ENCODE measurements at regions not wholly inside any gene's neighbourhood (a gene's known extent, or its start where the extent isn't known, plus 50 kb on each side); places are given as distances from the start of the nearest gene placed in this dataset.
"Not testable (repeated sequence)": the region's sequence is repeated elsewhere in the genome, so short reads cannot be mapped to it uniquely, and the experiment has no call there.

DNA sequence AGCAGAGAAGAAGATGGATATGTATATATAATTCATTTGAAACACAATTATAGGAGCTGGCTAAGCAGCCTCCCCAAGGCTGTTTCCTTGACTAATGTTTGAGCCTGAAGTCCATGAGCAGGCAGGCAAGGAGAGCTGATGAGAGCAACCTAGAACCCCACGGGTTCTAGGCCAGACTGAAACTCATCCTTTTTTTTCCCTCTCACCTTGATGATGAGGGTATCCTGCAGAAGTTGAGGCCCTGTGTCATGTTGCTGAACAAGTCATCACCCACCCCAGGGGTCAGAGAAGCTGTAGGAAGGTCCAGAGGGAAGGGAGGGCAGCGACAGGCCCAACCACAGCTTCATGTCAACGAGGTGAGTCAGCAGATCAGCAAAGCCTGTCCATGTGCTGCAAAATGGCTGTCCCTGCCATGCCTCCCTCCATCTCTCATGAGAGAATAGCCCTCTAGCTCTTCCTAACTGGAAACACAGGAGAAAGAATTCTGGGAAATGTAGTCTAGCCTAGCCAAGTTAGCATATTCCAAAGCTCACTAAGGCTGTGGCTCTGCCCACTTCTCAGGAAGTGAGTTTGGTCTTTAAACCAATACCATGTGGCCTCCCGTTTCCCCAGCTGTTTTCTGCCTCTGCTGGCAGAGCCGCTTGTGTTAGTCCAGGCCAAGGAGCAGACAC is 91.3 kb upstream of the DTNBP1 start:
- peak; percentile 84 for DNase-seq

DNA sequence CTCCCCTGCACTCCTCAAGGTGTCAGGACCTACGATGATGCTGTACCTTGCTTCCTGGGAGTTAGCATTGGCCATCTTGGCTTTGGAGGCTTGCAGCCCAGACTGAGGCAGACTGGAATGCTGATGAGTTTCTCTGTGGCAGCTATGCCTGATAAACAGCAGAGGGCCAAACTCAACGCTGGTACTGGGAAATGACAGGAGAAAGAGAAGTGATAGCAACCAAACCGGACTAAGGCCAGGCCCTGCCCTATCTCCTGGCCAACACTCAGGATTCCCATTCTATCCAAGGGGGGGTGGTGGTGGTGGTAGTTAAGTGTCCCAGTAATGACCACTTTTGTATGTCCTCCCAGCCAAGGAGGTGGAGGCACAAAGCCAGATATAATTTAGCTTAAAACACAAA is 90.0 kb upstream of the DTNBP1 start:
- peak; percentile 14 for DNase-seq

DNA sequence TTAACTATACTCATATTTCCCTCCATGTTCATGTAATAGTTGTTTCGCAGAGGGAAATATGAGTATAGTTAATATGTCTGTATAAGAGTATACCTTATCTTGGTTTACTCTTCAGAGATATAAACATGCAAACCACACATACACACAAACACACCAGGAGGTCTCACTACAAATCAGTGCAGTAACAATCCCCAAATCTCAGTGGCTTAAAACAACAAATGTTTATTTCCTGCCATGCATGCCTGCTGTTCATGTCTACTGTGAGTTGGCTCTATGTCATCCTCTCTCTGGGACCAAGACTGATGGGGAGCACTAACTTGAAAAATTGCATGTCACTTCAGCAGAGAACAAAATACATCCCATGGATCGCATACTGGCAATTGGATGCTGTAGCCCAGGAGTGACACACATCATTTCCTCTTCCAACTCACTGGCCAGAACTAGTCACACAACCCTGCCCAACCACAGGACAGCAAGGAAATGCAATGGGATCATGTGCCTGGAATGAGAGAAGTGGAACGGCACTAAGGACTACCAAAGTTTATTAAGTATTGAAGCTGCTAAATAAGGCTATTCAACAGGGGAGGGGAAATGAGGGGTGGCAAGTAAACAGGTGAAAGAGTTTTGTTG is 89.0 kb upstream of the DTNBP1 start:
- DNase-seq, result no peak

DNA sequence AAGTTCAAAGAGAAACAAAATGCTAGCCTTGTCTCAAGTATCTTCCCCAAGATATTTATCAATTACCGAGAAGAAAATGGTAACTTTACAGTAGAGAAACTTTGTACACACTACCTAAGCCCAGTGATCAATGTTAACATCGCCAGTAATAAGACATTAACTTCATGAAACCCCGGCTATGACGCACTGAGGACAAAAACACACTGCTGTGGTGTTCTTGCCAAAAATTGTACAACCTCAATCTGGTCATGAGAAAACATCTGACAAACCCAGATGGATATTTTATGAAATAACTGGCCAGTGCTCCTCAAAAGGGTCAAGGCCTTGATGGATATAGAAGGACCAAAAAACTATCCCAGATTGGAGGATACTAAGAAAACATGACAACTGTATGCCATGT is 85.5 kb upstream of the DTNBP1 start:
- no peak for DNase-seq

DNA sequence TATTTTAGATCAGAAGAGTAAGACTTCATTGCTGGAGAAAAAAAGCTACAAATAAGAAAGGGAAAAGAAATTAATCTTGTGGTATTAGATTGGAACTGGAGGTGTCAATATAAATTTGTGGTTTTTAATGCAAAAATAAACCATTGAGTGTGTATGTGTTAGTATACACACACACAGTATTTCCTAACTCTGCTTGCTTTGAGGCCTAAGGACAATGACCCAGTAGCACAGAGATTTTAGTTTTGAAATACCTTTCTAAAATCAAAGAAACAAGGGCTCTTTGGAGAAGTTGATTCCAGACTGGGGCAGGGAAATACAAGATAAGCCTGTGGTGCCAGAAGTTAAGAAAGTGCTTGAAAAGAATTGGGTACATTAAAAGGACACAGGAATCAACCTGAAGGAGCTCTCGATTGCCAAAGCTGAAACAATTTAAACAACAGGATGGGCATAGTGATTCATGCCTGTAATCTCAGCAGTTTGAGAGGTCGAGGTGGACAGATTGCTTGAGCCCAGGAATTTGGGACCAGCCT is 84.6 kb upstream of the DTNBP1 start:
- DNase-seq, result no peak

DNA sequence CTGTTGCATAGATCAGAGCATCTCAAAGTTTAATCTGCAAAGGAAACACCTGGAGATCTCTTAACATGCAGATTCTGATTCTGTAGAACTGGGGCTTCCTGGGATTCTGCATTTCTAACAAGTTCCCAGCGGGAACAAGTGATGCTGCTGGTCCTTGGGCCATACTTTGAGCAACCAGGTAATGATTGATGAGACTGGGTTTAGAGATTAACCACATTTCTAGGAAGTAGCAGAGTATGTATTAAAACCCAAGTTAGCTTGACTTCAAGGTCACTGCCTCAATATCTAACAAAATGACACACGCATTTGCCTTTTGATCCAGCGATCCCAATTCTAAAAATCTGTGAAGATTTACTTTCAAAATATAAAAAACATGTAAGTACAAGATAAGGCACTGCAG is 83.0 kb upstream of the DTNBP1 start:
- DNase-seq, result no peak

DNA sequence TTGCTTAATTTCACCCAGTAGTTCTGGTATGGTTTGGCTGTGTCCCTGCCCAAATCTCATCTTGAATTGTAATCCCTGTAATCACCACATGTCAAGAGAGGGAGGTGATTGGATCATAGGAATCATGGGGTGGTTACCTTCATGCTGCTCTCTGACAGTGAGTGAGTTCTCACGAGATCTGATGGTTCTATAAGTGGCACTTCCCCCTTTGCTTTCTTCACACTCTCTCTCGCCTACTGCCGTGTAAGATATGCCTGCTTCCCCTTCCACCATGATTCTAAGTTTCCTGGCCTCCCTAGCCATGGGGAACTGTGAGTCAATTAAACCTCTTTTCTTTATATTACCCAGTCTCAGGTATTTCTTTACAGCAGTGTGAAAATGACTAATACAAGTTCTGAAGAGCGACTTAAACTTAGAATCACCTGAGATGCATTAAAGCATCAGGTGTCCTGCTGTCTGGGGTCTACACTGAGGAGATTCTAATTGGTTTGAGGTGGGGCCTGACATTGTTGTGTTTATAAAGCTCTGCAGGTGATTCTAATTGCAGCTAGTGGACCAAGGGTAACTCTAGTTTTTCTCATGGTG is 82.1 kb upstream of the DTNBP1 start:
- no peak for DNase-seq

DNA sequence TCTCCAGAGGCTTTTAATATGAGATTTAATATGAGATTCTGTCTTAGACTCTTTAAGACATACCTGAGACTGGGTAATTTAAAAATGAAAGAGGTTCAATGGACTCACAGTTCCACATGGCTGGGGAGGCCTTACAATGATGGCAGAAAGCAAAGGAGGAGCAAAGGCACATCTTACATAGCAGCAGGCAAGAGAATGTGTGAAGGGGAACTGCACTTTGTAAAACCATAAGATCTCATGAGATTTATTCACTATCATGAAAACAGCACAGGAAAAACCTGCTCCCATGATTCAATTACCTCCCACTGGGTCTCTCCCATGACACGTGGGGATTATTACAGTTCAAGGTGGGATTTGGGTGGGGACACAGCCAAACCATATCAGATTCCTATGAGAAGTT is 79.2 kb upstream of the DTNBP1 start:
- DNase-seq, result not testable (repeated sequence)

DNA sequence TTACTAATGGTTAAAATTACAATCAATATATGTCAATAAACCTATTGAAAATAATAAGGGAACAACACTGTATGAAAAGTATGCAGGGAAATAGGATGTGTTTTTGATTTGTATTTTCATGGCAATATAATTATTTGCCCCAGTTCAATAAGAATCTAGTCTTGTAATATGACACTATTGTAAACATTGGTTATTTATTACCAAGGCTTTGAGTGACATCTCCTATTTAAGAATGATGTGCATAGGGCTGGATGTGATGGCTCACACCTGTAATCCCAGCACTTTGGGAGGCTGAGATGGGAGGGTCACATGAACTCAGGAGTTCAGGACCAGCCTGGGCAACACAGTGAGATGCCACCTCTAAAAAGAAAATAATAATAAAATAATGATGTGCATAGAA is 78.6 kb upstream of the DTNBP1 start:
- DNase-seq, result no peak

DNA sequence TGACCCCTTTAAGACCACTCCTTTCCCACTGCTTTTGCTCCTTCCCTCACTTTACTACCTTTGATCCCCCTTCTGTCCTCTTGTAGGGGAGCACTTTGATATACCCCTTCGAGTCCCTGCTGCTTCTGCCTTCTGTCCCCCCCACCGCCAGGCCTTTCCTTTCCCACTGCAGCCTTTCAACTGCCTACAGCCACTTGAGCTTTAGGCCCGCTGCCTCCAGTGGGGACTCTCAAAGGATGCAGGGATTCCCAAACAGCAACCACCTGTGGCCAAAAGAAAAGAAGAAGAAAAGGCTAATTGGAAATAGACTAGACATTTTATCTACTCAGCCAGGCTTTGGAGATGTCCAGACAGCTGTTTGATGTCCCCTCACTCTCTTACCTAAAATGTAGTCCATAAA is 77.0 kb upstream of the DTNBP1 start:
- no peak for DNase-seq

DNA sequence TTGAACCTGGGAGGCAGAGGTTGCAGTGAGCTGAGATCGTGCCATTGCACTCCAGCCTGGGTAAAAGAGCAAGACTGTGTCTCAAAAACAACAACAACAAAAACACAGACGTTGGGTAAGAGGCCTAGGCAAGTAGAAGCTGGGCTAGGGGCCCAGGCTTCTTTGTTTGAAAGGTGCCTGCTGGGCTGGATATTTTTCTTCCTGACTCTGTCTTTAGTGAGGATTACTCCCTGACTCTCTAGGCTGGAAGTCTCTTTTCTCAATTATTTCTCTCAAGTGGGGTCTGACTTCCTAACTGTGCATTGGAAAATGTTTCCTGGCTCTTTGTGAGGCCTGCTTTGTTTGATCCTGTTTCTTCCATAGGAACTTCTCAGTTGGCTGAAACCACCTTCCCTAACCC is 76.5 kb upstream of the DTNBP1 start:
- no peak for DNase-seq

DNA sequence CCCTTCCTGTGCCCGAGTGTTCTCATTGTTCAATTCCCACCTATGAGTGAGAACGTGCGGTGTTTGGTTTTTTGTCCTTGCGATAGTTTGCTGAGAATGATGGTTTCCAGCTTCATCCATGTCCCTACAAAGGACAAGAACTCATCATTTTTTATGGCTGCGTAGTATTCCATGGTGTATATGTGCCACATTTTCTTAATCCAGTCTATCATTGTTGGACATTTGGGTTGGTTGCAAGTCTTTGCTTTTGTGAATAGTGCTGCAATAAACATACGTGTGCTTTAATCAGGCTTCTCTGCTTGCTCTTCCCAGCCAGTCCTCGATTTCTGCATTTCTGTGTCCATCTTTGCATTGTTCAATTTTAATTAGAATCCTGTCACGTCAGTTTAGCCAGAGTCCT is 75.4 kb upstream of the DTNBP1 start:
- not testable (repeated sequence) for DNase-seq

DNA sequence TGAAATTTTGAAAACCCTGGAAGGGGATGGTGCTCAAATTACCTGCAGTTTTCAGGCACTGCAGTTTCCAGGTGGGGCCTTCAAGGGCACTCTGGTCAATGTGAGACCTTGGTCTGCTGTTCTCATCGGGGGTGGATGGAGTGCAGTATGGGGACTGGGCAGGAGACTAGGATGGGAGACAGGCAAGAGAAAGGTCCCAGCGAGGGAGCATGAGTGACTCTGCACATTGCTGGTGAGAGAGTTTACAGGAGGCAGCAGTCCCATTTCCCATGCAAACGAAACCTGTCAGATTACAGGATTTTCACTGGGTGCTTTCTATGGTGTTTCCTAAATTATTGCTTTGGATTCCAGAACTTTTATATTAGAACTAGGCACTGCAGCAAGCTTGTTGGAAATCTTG is 73.5 kb upstream of the DTNBP1 start:
- DNase-seq, result no peak

DNA sequence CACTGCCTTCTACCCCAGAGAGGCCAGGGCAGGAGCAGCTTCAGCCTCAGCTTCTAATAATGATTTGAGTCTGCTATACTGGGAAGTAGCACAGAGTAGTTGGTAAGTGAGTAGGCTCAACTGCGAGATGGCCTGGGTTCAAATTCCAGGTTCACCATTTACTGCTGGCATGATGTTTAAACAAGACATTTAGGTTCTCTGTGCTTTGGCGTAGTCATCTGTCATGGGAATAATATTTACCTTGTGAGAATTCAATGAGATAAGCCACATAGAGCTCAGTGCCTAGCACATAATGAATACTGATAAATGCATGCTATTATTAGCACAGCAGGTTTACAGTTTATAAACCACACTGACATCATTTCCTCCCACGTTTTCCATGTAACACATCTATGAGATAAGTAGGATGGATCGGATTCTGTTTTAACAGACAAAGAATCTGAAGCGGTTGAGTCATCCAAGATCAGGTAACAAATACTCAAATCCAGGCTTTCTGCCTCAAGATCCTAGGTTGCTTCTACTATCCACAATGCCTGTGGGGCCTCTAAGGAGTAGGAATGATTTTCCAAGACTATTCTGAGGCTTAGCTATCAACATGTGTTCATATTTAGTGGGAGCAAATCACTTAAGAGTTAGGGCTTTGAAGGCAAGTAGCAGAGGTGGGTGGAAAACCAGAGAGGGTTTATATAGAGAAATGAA is 72.9 kb upstream of the DTNBP1 start:
- DNase-seq, result peak; percentile 73

DNA sequence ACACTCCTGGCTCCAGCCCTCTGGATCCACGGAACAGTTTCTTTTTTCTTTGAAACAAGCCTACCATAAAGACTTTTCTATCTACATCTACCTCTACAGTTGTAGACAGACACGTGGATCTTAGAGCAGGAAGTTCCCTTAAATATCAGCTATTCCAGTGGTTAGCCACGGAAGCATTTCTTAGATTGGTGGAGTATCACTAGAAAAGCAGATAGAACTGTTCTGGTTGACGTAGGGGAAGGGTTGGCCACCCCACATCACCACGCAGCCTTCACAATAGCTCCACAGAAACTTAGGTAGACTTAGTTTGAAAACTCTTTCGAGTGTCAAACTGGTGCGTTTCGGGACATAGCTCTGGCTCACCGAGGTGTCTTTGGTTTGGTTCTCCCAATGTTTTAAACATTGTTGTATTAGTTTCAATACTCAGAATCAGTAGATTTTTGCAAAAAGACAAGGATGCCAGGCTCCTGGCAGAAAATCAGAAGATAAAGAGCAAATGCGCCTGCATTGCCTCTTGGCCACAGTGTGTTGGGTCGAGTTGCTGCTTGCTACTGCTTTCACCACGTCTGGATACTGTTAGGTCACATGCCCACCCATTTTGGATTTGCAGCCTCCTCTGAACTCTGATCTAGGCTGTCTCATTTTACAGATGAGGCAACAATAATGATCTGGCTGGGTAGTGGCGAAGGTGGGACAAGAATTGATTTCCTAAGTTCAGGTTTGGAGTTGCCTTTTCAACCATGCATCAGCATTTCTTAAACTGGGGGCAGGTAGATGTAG is 71.5 kb upstream of the DTNBP1 start:
- DNase-seq, result no peak

DNA sequence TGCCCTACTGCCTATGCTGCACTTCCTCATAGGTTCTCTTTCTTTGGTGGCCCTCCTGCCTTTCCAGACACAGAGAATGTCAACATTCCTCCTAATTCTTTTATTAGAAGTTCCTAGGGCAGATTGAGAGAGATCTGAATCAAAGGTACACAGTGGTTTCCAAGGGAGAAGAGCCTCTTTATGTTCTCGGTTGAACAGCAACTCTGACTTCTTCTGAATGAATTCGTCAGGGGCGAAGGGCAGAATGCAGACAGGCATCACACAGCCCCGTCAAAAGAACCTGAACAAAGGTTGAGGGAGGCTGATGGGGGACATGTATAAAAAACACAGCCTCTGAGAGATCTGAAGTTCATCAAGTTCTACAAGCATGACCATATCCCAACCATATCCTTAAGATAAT is 68.1 kb upstream of the DTNBP1 start:
- DNase-seq, result no peak

DNA sequence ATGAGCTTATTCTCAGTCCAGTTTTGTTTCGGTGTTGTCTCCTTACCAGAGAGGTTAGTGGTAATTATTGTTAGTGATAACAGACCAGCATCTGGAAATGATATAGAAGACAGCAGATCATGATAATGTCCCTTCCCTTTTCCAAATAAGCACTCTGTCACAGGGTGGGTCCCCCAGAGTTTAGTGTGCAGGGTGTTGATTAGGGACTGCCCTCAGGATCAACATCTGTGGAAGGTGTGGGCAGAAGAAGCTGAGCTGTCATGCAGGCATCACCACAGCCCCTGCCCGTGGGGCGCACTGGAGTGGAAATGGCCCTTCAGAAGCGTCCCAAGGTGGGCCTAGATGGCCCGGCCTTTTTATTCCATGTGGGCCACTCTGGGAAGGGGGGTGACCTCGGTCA is 67.6 kb upstream of the DTNBP1 start:
- DNase-seq, result no peak

DNA sequence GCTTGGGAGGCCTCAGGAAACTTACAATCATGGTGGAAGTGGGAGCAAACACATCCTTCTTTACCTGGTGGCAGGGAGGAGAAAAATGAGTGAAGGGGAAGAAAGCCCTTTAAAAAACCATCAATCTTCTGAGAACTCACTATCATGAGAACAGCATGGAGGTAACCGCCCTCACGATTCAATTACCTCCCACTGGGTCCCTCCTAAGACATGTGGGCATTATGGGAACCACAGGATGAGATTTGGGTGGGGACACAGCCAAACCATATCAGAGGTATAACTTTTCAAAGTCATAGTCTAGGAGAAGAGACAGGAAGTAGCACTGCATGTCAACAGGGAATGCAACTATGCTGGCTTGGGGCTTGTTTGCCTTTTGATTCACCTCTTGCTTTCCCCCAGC is 59.9 kb upstream of the DTNBP1 start:
- DNase-seq, result no peak

DNA sequence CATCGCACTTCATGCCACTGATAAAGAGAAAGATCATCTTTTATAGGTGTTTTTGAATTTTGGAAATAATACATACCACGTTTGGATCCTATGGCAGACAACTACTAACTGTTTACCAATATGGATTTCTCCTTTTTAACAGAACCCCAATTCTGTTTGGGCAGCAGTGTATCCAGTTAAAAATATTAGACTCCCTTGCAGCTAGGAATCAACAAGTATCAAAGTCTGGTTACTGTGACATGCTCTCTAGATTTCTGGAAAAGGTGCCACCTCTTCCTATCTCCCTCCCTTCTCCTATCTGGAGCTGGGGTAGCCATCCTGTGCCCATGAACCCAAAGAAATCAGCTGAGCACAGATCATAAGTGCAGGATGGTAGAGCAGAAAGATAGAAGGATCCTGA is 54.1 kb upstream of the DTNBP1 start:
- DNase-seq, result no peak

DNA sequence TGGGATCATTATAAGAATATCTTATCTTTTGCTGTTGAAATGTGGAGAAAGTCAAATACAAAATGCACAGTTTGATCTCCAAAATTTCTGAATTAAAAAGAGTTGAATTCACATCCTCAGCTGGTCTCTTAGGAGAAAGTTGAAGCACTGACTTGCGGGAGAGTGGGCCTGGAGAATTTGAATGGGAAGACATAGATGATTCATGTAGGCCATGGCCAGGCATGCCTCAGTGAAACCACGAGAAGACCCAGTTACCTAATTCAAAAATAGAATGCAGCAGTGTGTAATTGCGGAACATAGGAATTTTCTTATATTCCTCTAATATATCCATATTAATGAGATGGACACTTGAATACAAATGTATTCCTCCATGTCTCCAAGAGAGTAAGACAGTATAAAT is 53.0 kb upstream of the DTNBP1 start:
- DNase-seq, result peak; percentile 20

DNA sequence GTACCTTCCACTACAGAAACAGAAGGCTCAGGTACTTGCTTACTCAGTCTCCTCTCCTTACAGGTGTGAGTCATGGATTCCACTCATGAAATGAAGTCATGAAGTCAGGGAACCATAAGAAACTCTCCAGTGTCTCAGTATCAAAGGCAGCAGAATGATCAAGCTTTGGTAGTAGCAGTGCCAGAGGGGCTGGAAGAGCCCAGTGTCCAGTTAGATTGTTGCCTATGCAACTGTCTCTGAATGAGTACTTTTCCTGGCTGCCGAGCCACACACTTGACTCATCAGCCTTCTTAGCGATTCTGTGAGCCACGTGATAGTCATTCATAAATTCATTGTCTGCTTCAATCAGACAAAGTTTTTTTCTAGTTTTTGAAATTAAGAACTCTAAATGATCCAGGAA is 52.2 kb upstream of the DTNBP1 start:
- peak; percentile 22 for DNase-seq

DNA sequence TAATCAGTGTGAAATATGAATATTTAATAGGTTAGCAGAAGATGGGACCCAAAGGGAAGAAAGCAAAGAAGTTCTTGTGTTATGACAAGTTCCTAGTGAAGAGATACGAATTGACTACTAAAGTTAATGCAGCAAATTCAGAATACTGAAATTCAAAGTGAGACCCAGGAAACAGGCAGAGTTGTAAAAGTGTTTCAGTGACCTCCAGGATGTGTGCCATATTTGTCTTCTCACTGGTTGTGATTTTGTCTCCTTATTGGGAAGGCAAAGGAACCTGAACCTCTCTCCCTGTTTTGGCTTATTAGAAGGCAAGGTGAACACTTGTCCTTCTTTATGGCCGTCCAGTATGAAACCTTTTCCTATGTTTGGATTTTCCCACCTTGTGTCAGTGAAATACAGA is 51.8 kb upstream of the DTNBP1 start:
- no peak for DNase-seq

DNA sequence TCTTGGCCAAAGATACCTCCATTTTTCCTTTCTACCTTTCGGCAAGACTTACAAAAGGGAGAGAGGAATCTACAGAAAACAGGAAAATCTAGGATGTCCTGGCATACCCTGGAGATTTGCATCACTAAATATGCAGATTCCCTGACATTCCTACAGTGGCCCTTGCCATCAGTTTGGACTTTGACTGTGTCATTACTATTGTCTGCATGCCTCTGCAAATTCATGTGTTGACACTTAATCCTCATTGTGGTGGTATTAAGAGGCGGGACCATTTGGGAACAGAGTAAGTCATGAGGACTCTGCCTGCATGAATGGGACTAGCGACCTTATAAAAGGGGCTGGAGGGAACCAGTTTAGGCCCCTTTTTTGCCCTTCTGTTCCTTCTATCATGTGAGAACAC is 50.5 kb upstream of the DTNBP1 start:
- DNase-seq, result no peak
